Coronary artery (tissue), 2 donors: ENCODE measurements at regions not wholly inside any gene's neighbourhood (a gene's known extent, or its start where the extent isn't known, plus 50 kb on each side); places are given as distances from the start of the nearest gene placed in this dataset.

Source experiments
- DNase-seq: peaks from one replicate; pipeline ENCODE4 v3.0.0-alpha.2; 2017; ENCODE audit warnings: low spot score
- H3K27ac ChIP-seq, 2 donors: fragments of 200-600 bp; sonication (generic); one replicate each; pipeline ENCODE4 v1.5.1; 2016 to 2019
- H3K4me3 ChIP-seq: fragments of 200-600 bp; sonication (generic); 2 replicates; pipeline ENCODE4 v1.5.1; 2016; ENCODE audit warnings: mild to moderate bottlenecking, moderate library complexity
- CTCF ChIP-seq: fragments of 200-600 bp; sonication (generic); IDR thresholded peaks from one replicate; pipeline ENCODE4 v1.5.1; 2019; ENCODE audit warnings: antibody characterized with exemption

GRCh38 chr9:2480255-2480837 is 141.2 kb upstream of the VLDLR start:
- DNase-seq: no peak
- no peak overlapping the region for H3K27ac ChIP-seq
- no peak overlapping the region for H3K4me3 ChIP-seq
- no peak for TF ChIP-seq CTCF

- DNase-seq: no peak
- no peak for TF ChIP-seq CTCF
- H3K27ac ChIP-seq: no peak overlapping the region
- H3K4me3 ChIP-seq: no peak overlapping the region
Observed at GRCh38 chr9:2481216-2481615, 140.4 kb upstream of the VLDLR start.

- H3K4me3 ChIP-seq: no peak overlapping the region
- H3K27ac ChIP-seq: no peak overlapping the region
- DNase-seq: no peak
- no peak for TF ChIP-seq CTCF
Observed at GRCh38 chr9:2486988-2487387, 134.6 kb upstream of the VLDLR start.

GRCh38 chr9:2489838-2490314 is 131.7 kb upstream of the VLDLR start:
- TF ChIP-seq CTCF: no peak
- Histone ChIP-seq H3K27ac (no peak overlapping the region), H3K4me3 (no peak overlapping the region)
- no peak for DNase-seq

GRCh38 chr9:2492161-2492560 is 129.4 kb upstream of the VLDLR start:
- H3K4me3 ChIP-seq: no peak overlapping the region
- no peak for TF ChIP-seq CTCF
- no peak overlapping the region for H3K27ac ChIP-seq
- DNase-seq: no peak

GRCh38 chr9:2493109-2493508 is 128.5 kb upstream of the VLDLR start:
- Histone ChIP-seq H3K27ac (no peak overlapping the region), H3K4me3 (no peak overlapping the region)
- no peak for DNase-seq
- no peak for TF ChIP-seq CTCF

GRCh38 chr9:2493529-2493928 is 128.1 kb upstream of the VLDLR start:
- Histone ChIP-seq H3K4me3 (no peak overlapping the region), H3K27ac (no peak overlapping the region)
- no peak for TF ChIP-seq CTCF
- DNase-seq: no peak
